HFFc6 (cell line): ENCODE measurements at regions not wholly inside any gene's neighbourhood (a gene's known extent, or its start where the extent isn't known, plus 50 kb on each side); places are given as distances from the start of the nearest gene placed in this dataset.

Source experiments
- DNase-seq: peaks from one replicate; pipeline ENCODE4 v3.0.0-alpha.2; 2018
- H3K27ac Mint-ChIP-seq: 2 replicates; pipeline ENCODE4 v1.8.0; 2020; ENCODE audit warnings: mild to moderate bottlenecking, mixed read lengths
- H3K27me3 Mint-ChIP-seq: 2 replicates; pipeline ENCODE4 v1.8.0; 2021; ENCODE audit warnings: mild to moderate bottlenecking, moderate library complexity, mixed read lengths; ENCODE audit not compliant: insufficient read depth
- H3K36me3 Mint-ChIP-seq: 2 replicates; pipeline ENCODE4 v1.8.0; 2021; ENCODE audit warnings: low read depth, mixed read lengths
- H3K4me1 Mint-ChIP-seq: 2 replicates; pipeline ENCODE4 v1.8.0; 2020; ENCODE audit warnings: low read depth, mixed read lengths
- H3K4me3 Mint-ChIP-seq: 2 replicates; pipeline ENCODE4 v1.8.0; 2020; ENCODE audit warnings: mild to moderate bottlenecking, moderate library complexity, mixed read lengths
- H3K9me3 Mint-ChIP-seq: 2 replicates; pipeline ENCODE4 v1.8.0; 2020; ENCODE audit warnings: mild to moderate bottlenecking, mixed read lengths
- TF ChIP-seq, protein P1 (sequence below): fragments of 200-600 bp; sonication (generic); IDR thresholded peaks from 2 replicates; pipeline ENCODE4 v1.5.0; 2021; ENCODE audit warnings: antibody characterized with exemption, mild to moderate bottlenecking

- H3K36me3 Mint-ChIP-seq = no peaks in the 10 kb centered on the region
Observed at GRCh38 chr17:77279448-77280303, 138.9 kb downstream of the SEC14L1 start.

GRCh38 chr17:77280304-77281121 is 139.7 kb downstream of the SEC14L1 start:
- TF ChIP-seq, protein P1, sequence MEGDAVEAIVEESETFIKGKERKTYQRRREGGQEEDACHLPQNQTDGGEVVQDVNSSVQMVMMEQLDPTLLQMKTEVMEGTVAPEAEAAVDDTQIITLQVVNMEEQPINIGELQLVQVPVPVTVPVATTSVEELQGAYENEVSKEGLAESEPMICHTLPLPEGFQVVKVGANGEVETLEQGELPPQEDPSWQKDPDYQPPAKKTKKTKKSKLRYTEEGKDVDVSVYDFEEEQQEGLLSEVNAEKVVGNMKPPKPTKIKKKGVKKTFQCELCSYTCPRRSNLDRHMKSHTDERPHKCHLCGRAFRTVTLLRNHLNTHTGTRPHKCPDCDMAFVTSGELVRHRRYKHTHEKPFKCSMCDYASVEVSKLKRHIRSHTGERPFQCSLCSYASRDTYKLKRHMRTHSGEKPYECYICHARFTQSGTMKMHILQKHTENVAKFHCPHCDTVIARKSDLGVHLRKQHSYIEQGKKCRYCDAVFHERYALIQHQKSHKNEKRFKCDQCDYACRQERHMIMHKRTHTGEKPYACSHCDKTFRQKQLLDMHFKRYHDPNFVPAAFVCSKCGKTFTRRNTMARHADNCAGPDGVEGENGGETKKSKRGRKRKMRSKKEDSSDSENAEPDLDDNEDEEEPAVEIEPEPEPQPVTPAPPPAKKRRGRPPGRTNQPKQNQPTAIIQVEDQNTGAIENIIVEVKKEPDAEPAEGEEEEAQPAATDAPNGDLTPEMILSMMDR = no peak
- Mint-ChIP-seq H3K27ac (peak overlapping the region; percentile 74), H3K4me3 (peak overlapping the region; percentile 85), H3K4me1 (peaks cover 46% of the 10 kb centered on the region), H3K9me3 (no peaks in the 10 kb centered on the region), H3K27me3 (peaks cover 7% of the 10 kb centered on the region), H3K36me3 (no peaks in the 10 kb centered on the region)
- peak; percentile 47 for DNase-seq

More at GRCh38 chr17:77279448-77280303, 138.9 kb downstream of the SEC14L1 start:
- TF ChIP-seq, protein P1 = no peak
- peak overlapping the region; percentile 74; the same call in 1 of the 2 replicates for H3K27ac Mint-ChIP-seq
- peaks cover 38% of the 10 kb centered on the region for H3K4me1 Mint-ChIP-seq
- DNase-seq = no peak
- H3K9me3 Mint-ChIP-seq = no peaks in the 10 kb centered on the region
- peaks cover 9% of the 10 kb centered on the region for H3K27me3 Mint-ChIP-seq
- no peak overlapping the region; the same call in 1 of the 2 replicates for H3K4me3 Mint-ChIP-seq

DNA sequence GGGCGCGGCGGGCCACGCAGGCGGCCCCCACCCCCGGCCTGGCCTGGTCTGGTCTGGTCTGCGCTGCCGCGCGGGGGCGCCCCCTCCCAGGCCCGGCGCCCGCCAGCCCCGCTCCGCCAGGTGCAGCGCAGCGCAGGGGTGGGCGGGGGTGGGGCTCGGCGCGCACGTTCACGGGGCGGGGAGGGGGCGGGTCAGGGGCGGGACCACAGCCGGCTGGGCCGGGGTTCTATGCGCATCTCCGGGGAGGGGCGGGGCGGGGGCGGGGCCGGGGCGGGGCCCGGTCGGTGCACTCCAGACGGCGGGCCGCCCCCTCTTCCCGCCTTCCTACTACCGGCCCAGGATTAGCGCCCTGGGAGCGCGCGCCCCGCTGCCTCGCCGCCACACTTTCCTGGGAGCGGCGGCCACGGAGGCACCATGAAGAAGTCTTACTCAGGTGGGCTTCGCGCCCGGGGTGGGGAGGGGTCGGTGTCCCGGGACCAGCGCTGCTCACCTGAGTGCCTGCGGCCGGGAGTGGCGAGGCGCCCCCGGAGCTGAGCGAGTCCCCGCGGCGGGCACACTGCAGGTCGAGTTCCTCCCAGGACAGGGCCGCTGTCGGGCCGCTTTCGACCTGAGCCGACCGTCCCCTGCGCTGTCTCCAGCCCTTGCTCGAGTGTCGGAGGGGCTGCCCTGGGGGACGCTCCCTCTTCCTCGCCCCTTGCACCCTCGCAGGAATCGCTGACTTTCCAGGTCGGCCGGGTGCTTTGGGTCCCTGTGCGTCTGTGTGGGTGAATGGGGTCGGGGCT is 140.5 kb downstream of the SEC14L1 start:
- H3K36me3 Mint-ChIP-seq = no peaks in the 10 kb centered on the region
- no peak overlapping the region; the same call in 1 of the 2 replicates for H3K27ac Mint-ChIP-seq
- no peak for DNase-seq
- peaks cover 6% of the 10 kb centered on the region for H3K27me3 Mint-ChIP-seq
- peaks cover 54% of the 10 kb centered on the region for H3K4me1 Mint-ChIP-seq
- no peaks in the 10 kb centered on the region for H3K9me3 Mint-ChIP-seq
- TF ChIP-seq, protein P1 = peak; percentile 30; the same call in 1 of the 2 replicates
- peak overlapping the region; percentile 61; the same call in 1 of the 2 replicates for H3K4me3 Mint-ChIP-seq

- H3K4me3 Mint-ChIP-seq = peak overlapping the region; percentile 61
- peaks cover 7% of the 10 kb centered on the region for H3K27me3 Mint-ChIP-seq
- H3K36me3 Mint-ChIP-seq = no peaks in the 10 kb centered on the region
- H3K4me1 Mint-ChIP-seq = peaks cover 60% of the 10 kb centered on the region
- TF ChIP-seq, protein P1 = no peak
- no peaks in the 10 kb centered on the region for H3K9me3 Mint-ChIP-seq
- no peak for DNase-seq
- H3K27ac Mint-ChIP-seq = peak overlapping the region; percentile 40; the same call in 1 of the 2 replicates
Observed at GRCh38 chr17:77281904-77282367, 141.2 kb downstream of the SEC14L1 start.
